Fibroblast of skin of back (primary cell): ENCODE measurements at regions not wholly inside any gene's neighbourhood (a gene's known extent, or its start where the extent isn't known, plus 50 kb on each side); places are given as distances from the start of the nearest gene placed in this dataset.

ENCODE experiments used
- DNase-seq: peaks from one replicate; pipeline ENCODE4 v3.0.0-alpha.2; 2013

DNA sequence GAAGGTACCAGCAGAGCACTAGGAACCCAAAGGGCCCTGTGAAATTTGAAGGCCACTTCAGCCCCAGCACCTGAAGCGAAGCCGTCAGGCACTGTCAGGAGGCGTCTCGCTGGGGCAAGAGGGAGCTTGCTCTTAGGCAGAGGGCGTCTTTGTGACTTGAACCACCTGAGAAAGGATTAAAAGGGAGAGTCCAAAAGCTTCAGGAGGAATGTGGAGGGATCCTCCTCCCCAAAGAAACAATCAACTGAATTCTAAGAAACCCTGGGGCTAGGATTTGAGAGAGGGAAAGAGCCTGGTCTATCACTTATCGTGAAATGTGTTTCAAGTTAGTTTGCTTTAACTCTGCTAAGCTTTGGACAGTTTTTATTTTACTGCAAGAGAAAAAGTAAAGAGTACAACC, 324.9 kb upstream of the SOX11 start:
- no peak for DNase-seq

DNA sequence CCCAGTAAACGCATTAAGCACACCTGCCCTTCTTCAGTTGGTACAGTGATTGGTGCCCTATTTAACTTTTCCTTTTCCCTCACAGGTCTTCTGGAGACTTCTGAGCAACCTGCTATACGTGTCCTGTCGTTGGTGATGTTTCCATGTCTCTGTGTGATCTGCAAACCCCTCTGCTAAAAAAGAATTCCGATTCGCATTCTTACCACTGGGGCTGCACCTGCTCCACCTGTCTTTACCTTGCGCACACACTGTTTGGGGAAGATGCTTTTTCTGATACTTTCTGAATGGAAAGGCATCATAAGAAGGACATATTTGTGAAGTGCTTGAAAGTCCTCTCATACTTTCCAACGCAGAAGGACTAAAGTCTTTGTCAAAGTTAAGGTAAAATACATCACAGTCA, 323.9 kb upstream of the SOX11 start:
- no peak for DNase-seq

DNA sequence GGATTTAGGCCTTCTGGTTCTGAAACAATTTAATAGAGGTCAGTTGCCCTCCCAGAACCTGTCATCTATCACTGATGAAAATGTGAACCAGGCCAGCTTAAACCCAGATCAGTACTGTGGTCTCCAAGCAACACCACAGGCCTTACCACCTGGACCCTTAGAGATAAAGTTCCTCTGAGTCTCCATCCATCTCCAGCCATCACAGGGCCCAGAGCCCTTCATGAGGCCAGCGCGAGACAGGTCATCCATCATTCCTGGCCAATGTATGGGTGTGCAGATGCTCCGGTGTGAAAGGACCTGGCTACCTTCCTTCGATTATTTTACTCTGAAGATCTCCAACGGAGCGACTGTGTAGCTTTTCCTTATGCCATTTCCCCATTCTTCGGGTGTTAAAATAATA, 322.7 kb upstream of the SOX11 start:
- DNase-seq = no peak

DNA sequence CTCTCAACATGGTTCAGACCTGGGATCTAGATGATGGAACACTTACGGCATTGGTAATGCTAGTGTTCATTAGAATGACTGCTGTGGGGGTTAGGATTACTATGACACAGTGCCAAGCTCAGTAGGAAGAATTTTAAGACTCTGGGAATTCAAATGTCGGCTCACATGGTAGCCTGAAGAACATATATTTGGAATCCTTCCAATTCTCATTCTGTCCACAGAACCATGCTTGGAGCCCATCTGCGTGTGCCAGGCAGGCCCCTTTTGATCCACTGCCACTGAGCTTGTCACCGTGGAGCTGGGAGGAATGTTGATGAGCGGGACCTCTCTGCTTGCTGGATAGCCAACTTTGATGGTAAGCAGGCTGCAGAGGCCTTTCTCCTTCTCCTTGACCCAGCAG, 322.0 kb upstream of the SOX11 start:
- no peak for DNase-seq

DNA sequence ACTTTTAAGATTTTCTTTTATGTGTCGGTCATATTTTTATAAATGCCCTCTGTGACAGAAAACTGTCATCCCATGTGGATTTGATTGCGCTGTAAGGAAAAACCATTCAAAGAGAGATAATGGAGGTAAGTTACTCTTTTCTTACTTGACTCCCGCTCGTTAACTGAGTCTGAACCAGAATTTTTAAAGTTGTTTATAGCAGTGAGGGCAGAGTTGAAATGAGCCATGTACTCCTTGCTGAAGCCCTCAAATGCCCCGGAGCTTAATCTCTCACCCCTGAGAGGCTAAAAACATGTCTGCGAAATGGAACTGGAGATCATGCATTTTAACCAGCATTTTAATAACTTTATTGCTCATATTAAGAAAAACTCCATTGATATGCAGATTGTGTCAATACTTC, 320.0 kb upstream of the SOX11 start:
- DNase-seq = no peak

DNA sequence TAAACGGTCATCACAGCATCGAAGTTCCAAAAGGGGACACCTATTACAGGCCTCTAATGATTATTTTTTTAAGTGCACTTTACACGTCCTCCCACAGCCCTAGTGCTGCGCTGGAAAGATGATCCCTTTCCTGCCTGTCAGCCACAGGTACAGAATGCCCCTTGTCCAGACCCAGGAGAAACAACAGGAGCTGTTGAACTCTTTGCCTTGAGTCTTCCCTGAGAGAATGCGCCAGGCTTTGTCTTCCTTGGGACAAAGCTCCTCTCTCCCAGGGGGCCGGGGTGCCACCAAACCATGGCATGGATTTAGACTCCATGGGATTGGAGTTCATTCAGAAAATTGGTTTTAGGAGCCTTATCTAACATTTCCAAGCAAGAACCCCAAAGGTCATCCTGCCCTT, 319.0 kb upstream of the SOX11 start:
- peak; percentile 48 for DNase-seq

DNA sequence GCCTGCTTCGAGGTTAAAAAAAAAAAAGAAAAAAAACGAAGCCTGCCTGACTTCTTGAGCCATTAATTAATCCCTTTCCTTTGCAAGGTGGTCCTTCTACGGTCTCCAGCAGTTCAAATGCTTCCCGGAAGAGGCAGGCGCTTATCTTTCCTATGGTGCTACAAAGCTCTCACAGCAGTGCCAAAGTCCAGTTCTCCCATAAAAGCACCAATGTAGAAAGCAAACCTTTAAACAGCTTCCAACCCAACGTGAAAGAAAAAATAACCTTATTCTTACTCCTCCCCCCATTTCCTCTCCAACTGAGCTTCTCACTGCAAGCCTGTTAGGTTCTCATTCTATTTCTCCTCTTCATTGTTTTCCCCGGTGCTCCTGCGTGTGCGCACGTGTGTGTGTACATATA, 317.4 kb upstream of the SOX11 start:
- no peak for DNase-seq

DNA sequence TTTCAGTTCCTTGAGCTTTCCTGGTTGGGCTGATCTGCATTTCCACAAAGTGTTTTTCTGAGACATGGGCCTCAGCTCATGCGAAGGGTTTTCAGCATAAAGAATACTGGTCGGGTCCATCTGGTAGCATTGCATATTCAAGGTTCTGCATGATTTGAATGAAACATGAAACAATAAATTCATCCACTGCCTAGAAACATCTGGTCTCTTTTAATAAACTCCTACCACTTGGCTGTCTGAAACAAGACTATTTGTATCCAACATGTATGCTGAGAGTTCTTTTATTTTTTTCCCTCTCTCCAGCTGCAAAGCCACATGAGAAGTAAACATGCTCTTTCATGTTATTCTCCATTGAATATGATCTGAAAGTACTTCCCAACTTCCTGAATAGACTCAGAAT, 314.9 kb upstream of the SOX11 start:
- DNase-seq = no peak

DNA sequence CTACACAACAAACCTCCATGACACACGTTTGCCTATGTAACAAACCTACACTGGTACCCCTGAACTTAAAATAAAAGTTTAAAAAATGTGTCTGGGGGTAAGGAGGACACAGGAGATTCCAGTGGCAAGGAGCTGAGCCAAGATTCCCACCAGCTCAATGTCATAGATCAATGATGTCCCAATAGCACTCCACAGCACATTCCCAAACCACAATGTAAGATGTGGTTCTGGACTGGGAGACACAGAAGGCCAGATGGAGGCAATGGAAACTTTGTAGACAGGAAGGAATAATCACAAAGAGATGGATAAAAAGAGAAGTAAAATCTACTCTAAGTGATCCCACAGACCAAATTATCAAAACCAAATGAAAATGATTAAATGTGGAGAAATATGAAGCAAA, 312.4 kb upstream of the SOX11 start:
- DNase-seq = no peak

DNA sequence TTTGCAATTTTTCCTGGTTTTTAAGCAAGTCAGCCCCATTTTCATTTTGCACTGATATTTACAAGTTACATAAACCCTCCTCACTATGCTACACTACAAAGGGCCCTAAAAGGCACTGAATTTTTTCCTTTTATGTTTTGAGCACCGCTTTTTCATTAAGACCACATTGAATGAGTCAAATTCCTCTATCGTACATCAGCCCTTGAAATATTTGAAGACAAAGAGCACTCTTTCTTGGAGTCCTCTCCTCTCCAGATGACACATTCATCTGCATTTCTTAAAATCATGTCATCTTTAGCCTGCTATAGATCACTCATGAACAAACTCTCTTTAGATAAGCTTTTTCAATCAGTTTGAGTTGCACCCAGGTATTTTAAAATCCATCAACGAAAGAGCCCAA, 306.6 kb upstream of the SOX11 start:
- DNase-seq = peak; percentile 21

DNA sequence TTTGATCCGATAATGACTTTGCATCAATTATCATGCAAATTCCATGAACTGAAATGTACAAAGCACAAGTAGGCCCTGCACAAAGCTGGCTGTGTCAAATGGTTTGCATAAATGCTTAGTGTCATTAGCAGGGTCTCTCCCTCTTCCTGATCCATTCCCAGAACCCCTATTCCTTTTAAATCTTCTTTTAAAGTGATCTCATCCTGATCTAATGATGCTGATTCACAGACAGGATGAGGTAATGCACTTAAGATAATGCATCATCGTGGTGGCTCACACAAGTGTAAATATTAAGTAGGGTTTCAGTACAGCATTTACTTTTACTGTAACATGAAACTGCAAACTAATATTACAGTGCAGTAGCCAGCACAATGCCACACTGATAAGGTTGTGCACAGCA, 304.8 kb upstream of the SOX11 start:
- peak; percentile 21 for DNase-seq

DNA sequence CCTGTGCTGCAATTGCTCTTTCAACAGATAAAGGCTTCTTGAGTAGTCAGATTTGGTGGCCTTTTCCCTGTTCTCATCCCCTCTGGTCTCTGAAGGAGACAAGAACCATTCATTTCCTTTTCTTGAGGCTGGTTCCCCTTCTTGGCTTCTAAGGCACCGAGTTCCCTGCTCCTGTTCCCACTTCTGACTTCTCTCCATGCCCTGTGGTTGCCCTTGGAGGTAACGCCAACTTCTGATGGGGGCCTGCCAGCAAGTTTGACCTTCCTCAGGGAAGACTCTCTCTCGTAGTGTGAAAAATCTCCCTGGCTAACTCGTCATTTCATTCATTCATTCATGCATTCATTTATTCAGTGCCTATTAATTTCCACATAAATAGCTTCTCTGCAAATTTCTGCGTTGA, 302.4 kb upstream of the SOX11 start:
- no peak for DNase-seq

DNA sequence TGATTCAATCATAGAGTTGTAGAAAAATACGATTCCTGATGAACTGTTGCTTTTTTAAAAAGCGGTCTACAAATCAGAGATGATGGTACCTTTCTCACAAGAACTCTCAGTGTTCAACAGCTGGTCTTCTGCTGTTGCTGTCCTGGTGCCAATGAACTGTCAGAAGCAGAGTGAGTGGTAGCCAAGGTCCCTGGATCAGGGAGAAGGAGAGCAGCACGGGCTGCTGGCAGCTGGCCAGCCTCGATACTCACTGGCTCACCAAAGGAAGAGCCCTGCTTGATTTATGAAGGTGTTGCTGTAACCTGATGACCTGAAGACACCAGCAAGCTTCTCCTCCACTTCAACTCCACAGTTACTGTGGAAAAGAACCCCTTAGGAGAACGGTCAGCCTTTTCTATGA, 300.8 kb upstream of the SOX11 start:
- no peak for DNase-seq

DNA sequence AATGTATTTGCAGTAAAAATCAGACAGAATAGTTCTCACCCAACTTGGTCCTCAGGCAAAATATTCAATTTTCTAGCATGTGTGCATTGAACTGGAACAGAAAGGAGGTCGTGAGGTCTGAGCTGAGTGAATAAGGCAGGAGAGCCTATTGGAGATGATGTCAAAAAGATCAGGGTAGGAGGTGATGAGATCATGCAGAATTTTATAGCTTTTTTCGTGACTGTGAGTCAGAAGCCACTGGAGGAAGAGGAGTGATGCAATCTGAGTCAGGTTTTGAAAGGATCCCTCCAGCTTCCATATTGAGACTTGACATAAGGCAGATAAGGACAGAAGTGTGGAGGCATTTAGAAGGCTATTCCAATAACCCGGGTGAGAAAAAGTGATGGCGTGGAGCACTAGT, 299.5 kb upstream of the SOX11 start:
- peak; percentile 27 for DNase-seq

DNA sequence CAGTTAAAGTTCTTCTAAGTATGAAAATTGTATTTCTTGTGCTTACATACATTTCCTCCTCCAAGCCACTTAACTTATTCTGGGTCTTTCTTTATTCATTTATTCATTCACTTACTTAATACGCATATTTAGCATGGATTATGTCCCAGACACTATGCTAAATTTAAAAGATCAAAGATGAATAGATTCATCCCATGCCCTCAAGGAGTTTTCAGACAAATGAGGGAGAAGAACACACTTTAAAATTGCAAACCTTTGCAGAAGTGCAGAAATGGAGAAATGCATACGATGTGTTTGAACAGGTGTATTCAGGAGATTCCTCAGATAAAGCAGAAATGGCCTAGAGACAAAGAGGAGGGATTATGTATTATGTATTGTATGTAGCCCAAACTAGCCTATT, 298.7 kb upstream of the SOX11 start:
- DNase-seq = no peak

DNA sequence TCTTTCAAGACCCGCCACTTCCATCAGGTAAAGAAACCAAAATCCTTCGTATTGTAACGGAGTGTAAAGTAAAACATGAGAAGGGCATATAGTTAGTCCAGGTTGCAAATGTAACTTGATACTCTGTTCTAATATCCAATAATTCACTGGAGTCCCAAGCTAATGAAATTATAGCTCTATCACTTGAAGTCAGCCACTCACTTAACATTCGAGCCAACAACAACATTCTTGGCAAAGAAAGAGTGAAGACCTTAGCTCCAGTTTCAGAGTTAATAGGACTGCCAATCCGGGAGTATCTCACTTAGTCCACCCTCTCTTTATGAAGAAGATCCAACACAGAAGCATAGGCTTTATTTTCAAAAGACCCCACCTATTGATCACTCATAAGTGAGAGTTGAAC, 298.0 kb upstream of the SOX11 start:
- no peak for DNase-seq

DNA sequence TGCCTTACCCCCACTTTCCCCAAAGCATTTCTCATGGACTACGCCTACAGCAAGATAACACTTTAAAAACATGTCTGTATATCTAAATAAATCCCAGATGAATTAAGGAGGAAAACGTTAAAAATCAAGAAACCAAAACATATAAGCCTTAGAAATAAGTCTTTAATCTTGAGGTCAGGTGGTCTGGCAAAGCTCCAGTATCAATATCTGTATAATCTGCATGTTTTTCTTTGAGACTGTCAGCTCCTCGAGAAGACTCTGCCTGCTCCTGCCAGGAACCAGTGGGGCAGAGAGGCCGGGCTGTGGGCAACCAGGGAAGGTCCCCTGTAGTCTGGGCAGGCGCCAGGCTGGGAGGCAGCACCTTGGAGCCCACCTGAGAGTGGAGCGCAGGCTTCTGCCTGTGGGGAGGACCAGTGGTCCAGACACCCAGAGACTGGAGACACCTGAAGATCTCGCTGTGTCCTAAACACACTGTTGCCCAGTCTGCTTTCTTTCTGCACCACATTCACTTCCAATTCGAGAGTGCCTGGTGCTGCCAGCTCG, 291.0 kb upstream of the SOX11 start:
- no peak for DNase-seq

DNA sequence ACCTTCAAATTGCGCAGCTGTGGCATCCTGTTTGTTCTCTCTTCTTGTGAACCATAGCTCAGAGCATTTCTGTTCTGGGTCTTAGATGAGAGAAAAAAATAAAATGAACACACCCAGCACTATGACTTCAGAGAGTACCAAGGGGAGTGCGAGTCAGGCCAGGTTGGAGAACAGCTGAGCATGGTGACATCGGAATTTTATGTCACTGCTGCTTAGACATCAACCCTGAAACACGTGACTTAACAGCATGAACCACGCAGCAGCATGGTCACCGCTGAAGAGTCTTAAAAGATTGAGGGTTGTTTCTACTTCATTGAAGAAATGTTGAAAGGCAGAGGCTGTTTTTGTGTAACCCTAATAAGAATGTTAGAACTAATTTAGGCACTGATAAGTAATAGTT, 288.8 kb upstream of the SOX11 start:
- DNase-seq = no peak

DNA sequence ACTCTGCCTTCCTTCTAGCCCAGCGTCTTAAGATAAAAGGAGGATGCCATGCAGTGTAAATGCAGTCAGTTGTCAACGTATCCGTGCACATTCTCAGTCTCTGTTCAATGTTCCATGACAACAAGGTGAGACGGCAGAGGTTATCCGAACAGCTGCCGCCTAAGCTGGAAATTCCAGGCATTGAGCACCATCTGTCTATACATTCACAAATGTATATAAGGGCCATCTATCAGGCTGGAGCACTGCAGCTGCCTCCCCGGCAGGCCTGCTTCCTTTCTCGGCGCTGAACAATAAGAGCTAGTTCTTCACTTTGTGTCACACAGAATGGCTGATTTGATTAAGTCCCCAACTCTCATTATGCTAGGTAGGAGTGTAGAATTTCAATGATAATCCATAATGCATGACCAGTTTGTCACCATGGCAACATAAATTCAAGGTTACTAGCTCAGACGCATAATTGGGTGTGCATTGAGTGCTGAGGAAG, 282.2 kb upstream of the SOX11 start:
- no peak for DNase-seq

DNA sequence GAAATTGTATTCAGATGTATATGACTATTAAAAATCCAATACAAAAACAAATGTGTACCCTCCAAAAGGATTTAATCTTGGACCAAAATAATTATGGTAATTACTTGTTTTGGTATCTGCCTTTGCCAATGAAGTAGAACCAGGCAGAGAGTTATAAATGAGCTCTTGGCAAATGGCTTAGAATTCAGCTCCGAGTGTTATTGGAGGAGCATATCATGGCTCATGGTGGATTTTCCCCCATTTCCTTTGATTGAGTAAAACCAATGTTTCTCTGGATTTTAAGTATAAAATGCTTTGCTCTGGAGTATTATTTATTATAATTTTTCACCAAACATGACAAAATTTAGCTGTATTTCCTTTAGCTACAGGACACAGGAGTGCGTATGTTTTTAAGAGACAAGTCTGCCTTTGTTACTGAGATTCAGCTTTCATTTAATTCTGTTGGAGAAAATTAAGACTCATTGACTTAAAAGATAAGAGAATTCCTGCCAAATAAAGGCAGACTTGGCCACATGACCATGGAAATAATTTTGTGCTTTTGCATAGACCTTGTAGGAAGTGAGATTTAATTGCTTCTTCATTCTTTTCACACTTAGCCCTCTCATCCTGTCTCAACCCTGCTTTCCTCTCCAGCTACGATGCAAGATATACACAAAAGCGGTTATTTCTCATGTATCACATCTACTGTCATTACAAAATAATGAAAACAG, 281.0 kb upstream of the SOX11 start:
- DNase-seq = no peak

DNA sequence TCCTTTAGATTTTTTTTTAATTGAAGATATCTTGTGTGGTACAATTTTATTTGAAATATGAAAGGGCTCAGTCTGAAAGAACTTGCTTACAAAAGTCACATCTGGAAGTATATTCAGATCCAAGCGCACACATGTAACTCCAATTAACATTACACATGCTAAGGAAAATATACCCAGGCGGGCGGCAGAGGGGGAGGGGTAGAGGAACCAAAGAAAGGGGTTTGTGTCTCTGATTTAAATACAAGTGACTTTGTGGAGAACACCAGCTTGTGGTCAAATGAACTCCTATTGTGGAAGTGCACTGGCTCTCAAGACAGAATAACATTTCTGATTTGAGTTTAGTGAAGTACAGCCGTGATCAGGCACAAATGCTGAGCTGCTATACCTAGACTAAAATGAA, 280.2 kb upstream of the SOX11 start:
- no peak for DNase-seq

DNA sequence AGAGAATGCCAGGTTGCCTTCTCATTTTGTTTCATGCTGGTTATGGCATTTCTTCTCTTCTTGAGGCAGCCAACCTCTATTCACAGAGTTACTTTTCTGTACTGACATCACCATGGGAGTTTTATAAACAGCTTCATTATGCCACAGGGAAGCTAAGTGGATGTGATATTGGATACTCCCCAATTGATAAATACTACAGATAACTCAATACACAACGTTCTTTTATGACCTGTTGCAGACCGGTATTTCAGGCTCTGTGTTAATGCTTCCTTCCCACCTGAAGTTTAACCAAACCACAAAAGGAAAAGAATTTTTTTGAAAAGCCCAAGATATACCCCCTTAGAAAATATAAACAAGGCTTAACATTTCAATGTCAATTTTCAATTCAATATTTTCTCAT, 258.3 kb upstream of the SOX11 start:
- DNase-seq = no peak

DNA sequence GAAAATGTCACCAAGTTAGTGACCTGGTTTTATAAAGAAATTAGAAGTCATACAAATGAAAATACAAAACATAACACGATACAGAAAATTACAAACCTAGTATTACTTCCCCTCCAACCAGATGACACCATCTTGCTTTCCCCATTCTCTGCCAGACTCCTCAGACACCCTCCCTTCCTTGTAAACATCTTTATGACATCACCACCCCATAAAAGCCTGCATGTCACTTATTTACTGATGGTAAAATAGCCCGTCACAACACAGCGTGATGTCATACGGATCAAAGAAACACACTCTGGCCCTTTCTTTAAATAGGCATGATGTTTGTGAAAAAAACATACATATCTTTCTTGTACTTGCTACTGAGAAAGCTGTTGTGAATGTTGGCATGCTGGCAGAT, 254.8 kb upstream of the SOX11 start:
- no peak for DNase-seq

DNA sequence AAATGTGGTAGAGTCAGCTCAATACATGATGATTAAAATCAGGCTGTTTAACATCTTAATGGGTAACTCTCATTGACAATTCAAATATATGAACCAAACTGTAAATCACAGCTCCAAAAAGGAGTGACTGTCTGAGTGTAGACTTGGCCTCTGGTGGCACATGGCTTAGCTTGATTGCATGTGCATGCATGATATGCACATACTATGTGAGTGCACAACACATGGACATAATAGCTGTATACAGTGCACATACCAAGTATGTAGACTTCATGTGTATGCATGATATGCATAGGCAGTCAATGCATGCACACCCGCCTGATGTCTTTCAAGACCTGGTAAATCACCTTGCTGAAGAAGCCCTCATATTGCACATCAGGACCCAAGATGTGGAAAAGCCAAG, 252.0 kb upstream of the SOX11 start:
- DNase-seq = no peak

DNA sequence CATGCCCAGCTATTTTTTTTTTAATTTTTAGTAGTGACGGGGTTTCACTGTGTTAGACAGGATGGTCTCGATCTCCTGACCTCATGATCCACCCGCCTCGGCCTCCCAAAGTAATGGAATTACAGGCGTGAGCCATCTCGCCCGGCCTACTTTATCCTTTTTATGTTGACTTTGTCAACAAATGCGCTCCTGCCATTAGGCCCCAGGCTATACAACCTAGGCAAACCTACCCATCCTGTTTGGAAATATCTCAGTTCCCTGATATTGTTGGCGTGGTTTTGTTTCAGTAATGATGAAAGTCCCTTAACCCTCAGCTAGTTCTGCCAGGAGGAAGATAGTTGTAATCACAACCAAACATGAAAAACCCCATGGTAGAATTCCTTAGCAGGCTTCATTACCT, 249.4 kb upstream of the SOX11 start:
- DNase-seq = no peak
